Fibroblast of the conjunctiva (primary cell): ENCODE measurements at regions not wholly inside any gene's neighbourhood (a gene's known extent, or its start where the extent isn't known, plus 50 kb on each side); places are given as distances from the start of the nearest gene placed in this dataset.

Experiments
- DNase-seq: peaks from one replicate; pipeline ENCODE4 v3.0.0-alpha.2; 2010; ENCODE audit warnings: low read depth

- DNase-seq = peak; percentile 47
Observed at GRCh38 chr13:106619688-106620555, 52.0 kb upstream of the ARGLU1 start.
